ENCODE measurements at regions not wholly inside any gene's neighbourhood (a gene's known extent, or its start where the extent isn't known, plus 50 kb on each side); places are given as distances from the start of the nearest gene placed in this dataset.
"Not testable (repeated sequence)": the region's sequence is repeated elsewhere in the genome, so short reads cannot be mapped to it uniquely, and the experiment has no call there.

- ChIA-PET POLR2A (no interaction called here), CTCF (no interaction called here)
- Histone ChIP-seq H3K36me3 (ENCODE audit: control insufficient read depth, insufficient read depth, low read length) (no peaks in the 10 kb centered on the region), H3K27me3 (ENCODE audit: control insufficient read depth, insufficient read depth, low read length) (peaks cover 11% of the 10 kb centered on the region), H3K4me3 (ENCODE audit: low read depth, low read length) (no peak overlapping the region)
- DNase-seq (ENCODE audit: low read depth) = no peak
- no peak for TF ChIP-seq CTCF (IDR thresholded peaks at IDR 0.05; ENCODE audit: insufficient read depth, low read depth, low read length)
Observed at GRCh38 chr6:27558028-27558724, 85.3 kb upstream of the ZNF184 start.

- CTCF ChIA-PET = interaction anchor here (0.6 to 1.2 kb wide), 3 partner anchors 9 to 98 kb away, joined by 3 to 5 read pairs (median 4); no protein-coding TSS in a partner anchor
- no peak overlapping the region for H3K4me3 ChIP-seq (ENCODE audit: low read depth, low read length)
- DNase-seq (ENCODE audit: low read depth) = no peak
- TF ChIP-seq CTCF (IDR thresholded peaks at IDR 0.05; ENCODE audit: insufficient read depth, low read depth, low read length) = no peak
- POLR2A ChIA-PET = no interaction called here
- no peaks in the 10 kb centered on the region for H3K36me3 ChIP-seq (ENCODE audit: control insufficient read depth, insufficient read depth, low read length)
- peaks cover 11% of the 10 kb centered on the region for H3K27me3 ChIP-seq (ENCODE audit: control insufficient read depth, insufficient read depth, low read length)
Observed at GRCh38 chr6:27556406-27556805, 83.5 kb upstream of the ZNF184 start.

DNA sequence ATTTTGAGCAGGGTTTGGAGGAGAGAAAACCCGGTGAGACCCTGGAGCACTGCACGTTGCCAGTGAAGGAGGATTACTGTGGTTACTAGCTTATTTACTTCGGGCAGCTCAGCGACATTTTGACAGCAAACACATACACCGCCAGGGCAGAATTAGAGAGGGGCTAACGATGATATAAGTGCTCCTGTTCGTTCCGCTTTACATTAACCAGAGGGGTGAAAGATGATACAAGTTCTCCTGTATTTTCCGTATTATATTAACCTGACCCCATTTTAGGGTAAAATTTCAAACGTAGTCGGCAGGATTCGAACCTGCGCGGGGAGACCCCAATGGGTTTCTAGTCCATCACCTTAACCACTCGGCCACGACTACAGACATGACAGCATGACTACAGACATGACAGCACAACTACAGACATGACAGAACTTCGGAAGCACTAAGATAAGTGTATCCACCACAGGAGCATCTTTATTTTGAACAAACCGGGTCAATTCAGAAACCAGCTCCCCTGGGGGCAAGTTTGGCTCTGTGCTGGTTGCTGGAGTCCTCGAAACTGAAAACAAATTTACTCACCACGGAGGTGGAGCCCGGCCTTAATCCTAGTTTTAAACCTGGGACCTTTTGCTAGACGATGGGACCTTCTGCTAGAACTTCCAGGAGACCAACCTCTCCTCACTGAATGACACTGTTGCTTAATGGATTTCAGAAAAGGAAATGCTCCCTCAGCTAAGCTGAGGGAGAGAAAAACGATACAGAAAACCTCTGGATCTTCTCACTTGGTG is 80.4 kb upstream of the ZNF184 start:
- POLR2A ChIA-PET = interaction anchor here (0.6 kb wide), 1 partner anchor 1396 kb away, joined by 3 read pairs; no protein-coding TSS in a partner anchor

GRCh38 chr6:27551607-27552006 is 78.7 kb upstream of the ZNF184 start:
- no peak for TF ChIP-seq CTCF (IDR thresholded peaks at IDR 0.05; ENCODE audit: insufficient read depth, low read depth, low read length)
- H3K4me3 ChIP-seq (ENCODE audit: low read depth, low read length) = no peak overlapping the region
- H3K27me3 ChIP-seq (ENCODE audit: control insufficient read depth, insufficient read depth, low read length) = peaks cover 4% of the 10 kb centered on the region
- POLR2A ChIA-PET = no interaction called here
- CTCF ChIA-PET = no interaction called here
- H3K36me3 ChIP-seq (ENCODE audit: control insufficient read depth, insufficient read depth, low read length) = no peaks in the 10 kb centered on the region
- no peak for DNase-seq (ENCODE audit: low read depth)

More for the DNA sequence above, 80.4 kb upstream of the ZNF184 start:
- H3K4me3 ChIP-seq (ENCODE audit: low read depth, low read length) = no peak overlapping the region
- no peak for DNase-seq (ENCODE audit: low read depth)
- no peak for TF ChIP-seq CTCF (IDR thresholded peaks at IDR 0.05; ENCODE audit: insufficient read depth, low read depth, low read length)
- CTCF ChIA-PET = interaction anchor here (0.6 to 1.5 kb wide), 4 partner anchors 8 to 1358 kb away, joined by 3 read pairs; no protein-coding TSS in a partner anchor
- no peaks in the 10 kb centered on the region for H3K36me3 ChIP-seq (ENCODE audit: control insufficient read depth, insufficient read depth, low read length)
- H3K27me3 ChIP-seq (ENCODE audit: control insufficient read depth, insufficient read depth, low read length) = peaks cover 8% of the 10 kb centered on the region

DNA sequence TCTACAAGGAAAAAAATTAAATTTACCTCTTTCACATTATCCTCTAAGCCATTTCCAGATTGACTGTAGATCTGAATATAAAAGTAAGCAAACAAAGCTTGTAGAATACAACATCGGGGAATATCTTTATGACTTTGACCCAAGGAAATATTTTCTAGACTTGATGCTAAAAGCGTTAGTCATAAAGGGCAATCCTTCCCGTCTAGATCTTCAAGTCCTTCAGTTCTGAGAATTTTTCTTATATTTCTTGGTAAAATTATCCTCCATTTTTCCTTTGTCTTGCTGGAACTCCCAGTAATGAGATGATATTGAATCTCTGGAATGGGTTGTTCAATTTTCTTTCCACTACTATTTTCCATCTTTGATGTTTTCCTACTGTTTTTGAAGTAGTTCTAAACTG is 77.8 kb upstream of the ZNF184 start:
- H3K27me3 ChIP-seq (ENCODE audit: control insufficient read depth, insufficient read depth, low read length) = no peaks in the 10 kb centered on the region; the same call in 1 of the 2 replicates
- CTCF ChIA-PET = no interaction called here
- H3K36me3 ChIP-seq (ENCODE audit: control insufficient read depth, insufficient read depth, low read length) = no peaks in the 10 kb centered on the region
- no peak for DNase-seq (ENCODE audit: low read depth)
- H3K4me3 ChIP-seq (ENCODE audit: low read depth, low read length) = no peak overlapping the region
- TF ChIP-seq CTCF (IDR thresholded peaks at IDR 0.05; ENCODE audit: insufficient read depth, low read depth, low read length) = no peak
- POLR2A ChIA-PET = no interaction called here

DNA sequence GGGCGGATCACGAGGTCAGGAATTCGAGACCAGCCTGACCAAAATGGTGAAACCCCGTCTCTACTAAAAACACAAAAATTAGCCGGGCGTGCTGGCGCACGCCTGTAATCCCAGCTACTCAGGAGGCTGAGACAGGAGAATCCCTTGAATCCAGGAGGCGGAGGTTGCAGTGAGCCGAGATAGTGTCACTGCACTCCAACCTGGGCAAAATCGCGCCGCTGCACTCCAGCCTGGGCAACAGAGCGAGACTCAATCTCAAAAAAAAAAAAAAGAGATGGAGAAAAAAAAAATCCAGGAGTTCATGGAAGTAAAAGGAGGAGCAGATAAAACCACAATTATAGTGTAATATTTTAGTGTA is 76.3 kb upstream of the ZNF184 start:
- H3K36me3 ChIP-seq (ENCODE audit: control insufficient read depth, insufficient read depth, low read length); H3K4me3 ChIP-seq (ENCODE audit: low read depth, low read length); DNase-seq (ENCODE audit: low read depth); CTCF ChIA-PET; H3K27me3 ChIP-seq (ENCODE audit: control insufficient read depth, insufficient read depth, low read length): not testable (repeated sequence)
- POLR2A ChIA-PET = interaction anchor here (0.6 kb wide), 1 partner anchor 10 kb away, joined by 13 read pairs; no protein-coding TSS in a partner anchor
